ENCODE measurements at regions not wholly inside any gene's neighbourhood (a gene's known extent, or its start where the extent isn't known, plus 50 kb on each side); places are given as distances from the start of the nearest gene placed in this dataset.

DNA sequence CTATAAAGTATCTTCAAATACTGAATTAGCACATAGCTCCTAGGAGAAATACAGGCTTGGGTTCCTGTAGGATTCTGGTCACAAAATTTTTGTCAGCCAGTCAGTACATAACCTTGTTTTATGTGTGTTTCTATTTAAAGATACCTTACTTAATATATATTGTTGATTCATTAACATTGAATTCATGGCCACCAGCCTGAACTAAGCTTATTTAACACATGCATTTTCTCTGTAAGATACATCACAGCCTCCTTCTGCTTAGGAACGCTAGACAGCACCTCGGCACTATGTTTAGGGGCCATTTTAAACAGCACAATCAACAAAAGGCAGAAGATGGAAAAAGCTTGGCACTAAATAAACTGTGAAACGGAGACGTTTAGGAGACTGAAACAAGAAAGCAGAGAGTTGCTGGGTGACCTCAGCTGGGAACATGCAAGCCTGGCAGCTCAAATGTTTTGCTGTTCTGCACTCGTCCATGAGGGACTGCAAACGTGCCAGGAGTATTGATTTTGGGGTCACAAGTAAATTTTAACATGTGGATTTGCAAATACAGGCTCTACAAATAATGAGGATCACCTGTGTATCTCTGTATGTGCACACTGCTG lies 432.2 kb upstream of the TPM1 start:
- no peak for DNase-seq (ENCODE audit: low spot score)

DNA sequence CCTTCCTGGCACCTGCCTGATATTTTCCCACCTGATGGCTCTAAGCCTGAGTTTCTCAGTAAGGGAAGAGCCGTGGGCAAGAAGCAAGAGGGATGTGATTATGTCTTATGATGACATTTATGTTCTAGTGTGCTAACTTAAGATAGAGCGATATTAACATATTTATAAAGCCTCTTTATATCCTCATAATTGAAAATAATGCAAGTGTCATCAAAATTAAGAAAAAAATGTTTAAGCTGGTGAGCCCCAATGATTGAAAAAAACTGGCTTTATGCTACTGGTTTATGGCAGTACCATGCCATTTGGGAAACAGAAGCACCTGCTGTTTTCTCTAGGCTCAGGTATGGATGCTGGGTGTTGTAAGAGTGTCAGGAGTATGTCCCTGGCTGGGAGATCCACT lies 431.5 kb upstream of the TPM1 start:
- DNase-seq (ENCODE audit: low spot score), result no peak

- DNase-seq (ENCODE audit: low spot score), result no peak
Observed at GRCh38 chr15:62612183-62612733, 430.3 kb upstream of the TPM1 start.

DNA sequence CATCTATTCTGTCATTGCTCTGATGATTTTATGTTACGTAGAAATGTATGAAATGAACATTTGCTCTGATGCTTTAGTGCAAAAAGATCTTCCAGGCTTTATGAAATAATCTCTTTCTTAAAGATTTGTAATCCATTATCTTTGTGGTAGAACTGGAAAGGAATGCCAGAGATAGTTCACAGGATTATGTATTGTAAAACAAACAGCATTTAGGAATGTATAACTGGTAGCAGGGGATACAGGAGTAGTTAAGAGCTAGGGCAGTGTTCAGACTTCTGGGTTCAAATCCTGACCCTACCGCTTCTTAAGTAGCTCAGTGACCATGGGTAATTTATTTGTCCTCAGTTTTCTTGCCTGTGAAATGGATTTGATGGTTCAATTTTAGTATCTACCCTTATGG lies 429.8 kb upstream of the TPM1 start:
- DNase-seq (ENCODE audit: low spot score), result no peak

DNA sequence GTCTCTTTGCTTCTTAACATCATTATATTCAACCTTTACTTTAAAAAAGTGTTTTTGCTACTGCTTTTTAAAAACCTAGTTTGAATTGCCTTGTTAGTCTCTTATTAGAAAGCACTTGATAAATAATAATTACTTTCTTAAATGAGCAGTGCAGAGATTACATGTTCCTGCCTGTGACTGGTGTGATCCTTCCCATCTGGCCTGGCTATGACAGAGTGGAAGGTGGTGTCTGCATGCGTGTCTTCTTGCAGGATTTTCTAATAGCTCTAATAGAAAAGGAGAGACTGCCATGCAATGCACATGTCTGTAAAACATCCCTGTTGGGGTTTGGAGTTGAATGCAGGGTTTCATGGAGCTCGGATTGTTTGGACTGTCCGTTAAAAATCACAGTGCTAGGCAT lies 425.8 kb upstream of the TPM1 start:
- DNase-seq (ENCODE audit: low spot score), result no peak

GRCh38 chr15:62617741-62618140 lies 424.8 kb upstream of the TPM1 start:
- no peak for DNase-seq (ENCODE audit: low spot score)

GRCh38 chr15:62618432-62618831 lies 424.1 kb upstream of the TPM1 start:
- no peak for DNase-seq (ENCODE audit: low spot score)

DNA sequence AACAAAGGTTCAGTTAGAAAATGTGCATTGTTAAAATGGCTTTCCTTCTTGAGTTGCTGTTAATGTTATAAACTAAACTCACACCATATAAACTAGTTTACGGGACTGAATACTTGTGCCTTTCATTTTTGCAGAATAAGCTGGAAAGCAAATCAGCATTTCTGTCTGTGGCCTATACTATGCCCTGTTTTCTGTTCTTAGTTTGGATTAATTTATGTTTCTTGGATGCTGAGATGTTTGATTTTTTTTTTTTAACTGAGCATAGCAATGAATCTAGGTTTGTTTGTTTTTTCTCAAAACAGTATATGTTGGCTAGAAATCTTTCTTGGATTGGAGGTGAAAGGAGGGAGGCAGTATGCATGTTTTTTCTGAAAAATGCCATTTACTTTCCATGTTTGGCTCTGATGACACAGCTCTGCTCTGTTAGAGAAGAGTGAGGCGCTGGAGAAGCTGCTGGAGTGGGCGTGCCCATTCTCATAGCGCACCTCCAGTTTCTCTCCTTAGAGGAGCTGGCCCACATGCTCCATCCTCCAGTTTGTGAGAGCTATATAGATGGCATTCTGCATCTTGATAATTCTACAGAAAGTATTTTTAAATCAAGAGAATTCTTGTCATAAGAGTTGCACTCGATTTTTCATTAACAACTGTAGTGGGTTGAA lies 423.6 kb upstream of the TPM1 start:
- DNase-seq (ENCODE audit: low spot score), result no peak

DNA sequence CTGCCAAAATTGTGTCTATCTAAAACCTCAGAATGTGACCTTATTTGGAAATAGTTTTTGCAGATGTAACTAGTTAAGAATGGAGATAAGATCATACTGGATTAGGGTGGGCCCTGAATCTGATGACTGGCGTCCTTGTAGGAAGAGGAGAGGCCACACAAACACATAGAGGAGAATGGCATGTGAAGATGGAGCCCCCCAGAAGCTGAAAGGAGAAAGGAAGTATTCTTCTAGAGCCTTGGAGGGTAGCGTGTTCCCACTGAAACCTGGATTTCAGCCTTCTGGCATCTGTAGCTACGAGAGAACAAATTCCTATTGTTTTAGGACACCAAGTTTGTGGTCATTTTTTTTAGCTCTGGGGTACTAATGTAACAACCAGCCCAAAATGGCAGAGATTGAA lies 423.0 kb upstream of the TPM1 start:
- DNase-seq (ENCODE audit: low spot score), result no peak

DNA sequence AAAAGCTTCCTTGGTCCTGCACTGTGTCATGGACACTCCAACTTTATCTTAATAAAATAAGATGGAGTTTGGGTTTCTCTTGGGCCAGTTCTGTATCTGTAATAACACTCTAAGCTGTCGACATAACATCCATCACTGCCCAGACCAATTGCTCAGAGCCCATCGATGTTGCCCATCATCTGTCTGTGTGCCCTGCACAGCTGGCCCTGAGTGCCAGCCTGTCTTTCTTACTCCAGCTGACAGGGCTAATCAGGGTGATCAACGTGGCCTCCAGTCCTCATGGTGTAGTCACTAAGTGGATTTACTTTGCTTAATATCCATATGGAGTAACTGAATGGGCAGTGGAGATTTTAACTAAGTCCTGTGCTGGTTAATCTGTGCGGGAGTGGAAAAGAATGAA lies 419.8 kb upstream of the TPM1 start:
- no peak for DNase-seq (ENCODE audit: low spot score)

GRCh38 chr15:62624547-62625378 lies 417.8 kb upstream of the TPM1 start:
- no peak for DNase-seq (ENCODE audit: low spot score)

- DNase-seq (ENCODE audit: low spot score), result no peak
Observed at GRCh38 chr15:62625429-62626033, 417.0 kb upstream of the TPM1 start.

- peak; percentile 68 for DNase-seq (ENCODE audit: low spot score)
Observed at GRCh38 chr15:62626903-62627302, 415.6 kb upstream of the TPM1 start.

GRCh38 chr15:62631076-62631724 lies 411.3 kb upstream of the TPM1 start:
- DNase-seq (ENCODE audit: low spot score), result no peak

DNA sequence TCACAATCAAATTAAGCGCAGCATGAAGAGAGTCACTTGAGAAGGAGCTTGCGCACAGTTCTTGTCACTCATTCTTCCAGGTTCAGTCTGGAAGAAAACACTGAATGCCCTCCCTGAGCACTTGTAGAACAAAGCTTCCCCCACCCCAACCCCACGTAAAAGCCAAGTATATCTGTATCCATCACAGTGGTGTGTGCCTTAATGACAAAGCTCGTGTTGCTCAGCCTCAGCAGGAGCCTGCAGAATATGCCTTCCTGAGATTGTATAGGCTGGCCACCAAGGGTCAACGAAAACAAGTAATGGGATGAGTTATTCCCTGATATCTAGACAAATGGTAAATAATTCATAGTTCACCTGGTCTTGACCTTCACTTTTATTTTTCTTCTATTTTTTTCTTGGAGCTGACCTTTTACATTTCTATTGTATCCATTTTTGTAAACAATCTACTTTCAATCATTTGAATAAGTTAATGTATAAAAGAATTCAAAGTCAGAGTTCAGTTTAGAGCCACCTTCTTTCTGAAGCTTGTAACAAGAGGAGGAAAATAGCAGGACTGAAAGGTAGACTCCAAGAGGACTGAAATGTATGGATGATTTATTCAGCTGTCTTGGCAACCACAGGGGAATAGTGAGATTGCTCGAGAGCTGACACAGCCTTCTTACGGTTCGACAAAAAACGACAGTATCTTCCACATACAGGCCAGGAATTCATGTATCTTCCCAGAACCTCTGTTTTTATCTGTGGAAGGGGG lies 405.5 kb upstream of the TPM1 start:
- no peak for DNase-seq (ENCODE audit: low spot score)

DNA sequence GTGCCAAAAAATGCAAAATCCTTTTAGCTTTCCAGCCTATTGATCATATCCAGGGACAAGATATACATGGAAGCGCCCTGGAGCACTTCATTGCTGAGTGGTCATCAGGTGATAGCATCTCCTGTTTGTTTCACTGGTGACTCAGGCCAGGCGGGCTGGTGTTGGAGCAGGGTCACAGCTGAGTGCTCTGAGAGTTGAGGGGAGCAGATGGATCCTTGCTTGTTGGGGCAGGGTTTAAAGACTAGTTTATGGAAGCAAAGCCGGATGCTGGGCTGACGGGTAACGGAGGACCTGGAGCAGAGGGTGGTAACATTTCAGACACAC lies 405.0 kb upstream of the TPM1 start:
- DNase-seq (ENCODE audit: low spot score), result no peak

DNA sequence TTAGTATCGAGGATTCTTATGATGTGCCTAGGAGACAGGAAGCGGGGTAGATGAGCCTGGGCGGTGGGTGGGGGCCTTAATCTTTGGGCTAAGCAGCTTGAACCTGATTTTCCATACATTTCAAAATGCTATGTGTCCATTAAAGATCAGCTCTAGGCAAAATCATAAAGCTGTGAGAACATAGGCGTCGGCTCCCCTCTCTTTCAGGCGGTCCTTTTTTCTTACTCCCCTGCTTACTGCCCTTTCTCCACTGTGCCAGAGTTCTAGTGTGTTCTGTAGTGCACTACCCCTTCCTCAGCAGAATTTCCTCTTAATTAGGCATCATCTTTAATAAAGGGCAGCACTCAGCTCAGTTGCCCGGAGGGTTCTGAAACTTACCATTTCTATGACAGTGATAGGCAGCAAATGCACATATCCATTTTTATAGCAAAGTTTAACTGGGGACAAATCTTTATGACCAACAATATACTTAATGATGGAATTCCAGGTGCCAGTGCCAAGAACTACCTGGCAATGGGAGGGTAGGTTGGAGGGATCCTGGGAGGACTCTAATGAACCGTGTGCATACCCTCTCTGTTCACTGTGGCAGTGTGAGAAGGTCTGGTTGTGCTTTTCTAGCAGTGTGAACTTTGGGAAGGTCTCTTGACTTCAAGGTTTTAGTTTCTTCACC lies 404.5 kb upstream of the TPM1 start:
- no peak for DNase-seq (ENCODE audit: low spot score)

- DNase-seq (ENCODE audit: low spot score), result no peak
Observed at GRCh38 chr15:62639432-62639831, 403.1 kb upstream of the TPM1 start.

DNA sequence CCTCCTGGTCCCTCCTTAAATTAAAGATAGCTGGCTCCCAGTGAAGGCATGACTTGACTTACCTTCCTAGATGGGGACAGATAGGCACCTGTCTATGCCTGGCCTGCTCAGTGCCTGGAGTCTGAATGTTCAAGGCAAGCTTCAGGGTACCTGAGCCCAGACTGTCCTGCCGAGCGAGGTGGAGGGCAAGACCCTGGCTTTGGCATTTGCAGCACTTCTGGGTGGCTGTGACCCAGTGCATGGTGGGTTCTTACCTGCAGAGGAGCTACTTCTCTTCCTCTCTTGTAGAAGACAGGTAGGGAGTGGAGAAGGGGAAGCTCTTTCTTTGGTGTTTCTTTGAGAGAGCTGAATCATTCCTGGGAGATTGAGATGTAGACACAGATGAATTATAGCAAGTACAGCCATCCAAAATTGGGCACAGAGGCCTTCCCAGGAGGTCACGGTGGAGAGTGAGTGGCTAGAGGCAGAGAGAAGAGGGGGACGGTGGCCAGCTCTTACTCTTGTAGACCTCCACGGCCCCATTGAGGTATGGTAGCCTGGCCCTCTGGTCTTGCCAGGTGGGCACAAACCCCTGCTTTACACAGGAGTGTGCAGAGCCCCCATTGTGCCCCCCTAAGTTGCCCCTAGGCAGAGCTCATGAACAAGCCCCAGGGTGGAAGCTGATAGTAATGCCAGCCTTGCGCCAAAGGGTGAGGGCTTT lies 402.5 kb upstream of the TPM1 start:
- no peak for DNase-seq (ENCODE audit: low spot score)

DNA sequence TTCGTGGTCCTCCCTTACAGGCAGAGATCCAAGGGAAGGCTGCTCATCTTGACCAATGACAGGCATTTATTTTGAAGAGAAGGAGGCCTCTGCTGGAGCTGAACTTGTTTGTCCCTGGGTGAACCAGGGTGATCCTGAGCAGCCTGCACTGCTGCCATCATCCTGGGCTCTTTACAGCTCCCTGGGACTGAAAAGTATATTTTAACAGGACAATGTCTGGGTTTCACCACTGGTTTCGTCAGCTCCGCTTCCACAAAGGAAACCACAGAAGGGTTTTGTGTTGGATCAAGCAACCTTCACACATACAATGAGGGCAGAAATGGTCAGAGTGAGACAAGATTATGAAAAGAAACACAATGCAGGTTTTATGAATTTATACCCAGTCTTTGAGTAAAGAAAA lies 400.7 kb upstream of the TPM1 start:
- no peak for DNase-seq (ENCODE audit: low spot score)
